ENCODE measurements at regions not wholly inside any gene's neighbourhood (a gene's known extent, or its start where the extent isn't known, plus 50 kb on each side); places are given as distances from the start of the nearest gene placed in this dataset.

DNA sequence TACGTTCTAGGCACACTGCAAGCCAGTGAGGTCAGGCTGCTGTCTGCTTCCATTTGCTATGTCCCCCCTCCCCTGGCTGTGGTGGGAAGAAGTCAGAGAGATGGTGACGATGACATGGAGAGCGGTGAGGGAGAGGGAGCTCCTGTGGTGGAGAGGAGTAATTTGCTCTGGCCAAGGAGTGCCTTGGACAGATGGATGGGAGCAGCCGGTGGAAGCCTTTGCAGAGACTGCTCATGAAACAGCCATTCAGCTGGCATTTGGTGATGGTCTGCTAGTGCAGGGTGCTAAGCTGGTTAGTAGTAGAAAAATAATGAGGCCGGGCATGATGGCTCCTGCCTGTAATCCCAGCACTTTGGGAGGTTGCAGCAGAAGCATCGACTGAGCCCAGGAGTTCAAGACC is 124.1 kb downstream of the FHDC1 start:
- no peaks in the 10 kb centered on the region for H3K36me3 ChIP-seq (ENCODE audit: insufficient read depth)
- H3K79me2 ChIP-seq (ENCODE audit: insufficient read depth, low read depth), result no peaks in the 10 kb centered on the region
- H2AFZ ChIP-seq (ENCODE audit: low read depth), result no peak overlapping the region
- no peak overlapping the region for H3K4me2 ChIP-seq
- no peaks in the 10 kb centered on the region for H3K27me3 ChIP-seq (ENCODE audit: insufficient read depth, low read depth)
- no peak overlapping the region for H3K4me3 ChIP-seq (IDR thresholded peaks at IDR 0.05; ENCODE audit: insufficient read depth, low read depth, low read length)
- TF ChIP-seq, protein P1, sequence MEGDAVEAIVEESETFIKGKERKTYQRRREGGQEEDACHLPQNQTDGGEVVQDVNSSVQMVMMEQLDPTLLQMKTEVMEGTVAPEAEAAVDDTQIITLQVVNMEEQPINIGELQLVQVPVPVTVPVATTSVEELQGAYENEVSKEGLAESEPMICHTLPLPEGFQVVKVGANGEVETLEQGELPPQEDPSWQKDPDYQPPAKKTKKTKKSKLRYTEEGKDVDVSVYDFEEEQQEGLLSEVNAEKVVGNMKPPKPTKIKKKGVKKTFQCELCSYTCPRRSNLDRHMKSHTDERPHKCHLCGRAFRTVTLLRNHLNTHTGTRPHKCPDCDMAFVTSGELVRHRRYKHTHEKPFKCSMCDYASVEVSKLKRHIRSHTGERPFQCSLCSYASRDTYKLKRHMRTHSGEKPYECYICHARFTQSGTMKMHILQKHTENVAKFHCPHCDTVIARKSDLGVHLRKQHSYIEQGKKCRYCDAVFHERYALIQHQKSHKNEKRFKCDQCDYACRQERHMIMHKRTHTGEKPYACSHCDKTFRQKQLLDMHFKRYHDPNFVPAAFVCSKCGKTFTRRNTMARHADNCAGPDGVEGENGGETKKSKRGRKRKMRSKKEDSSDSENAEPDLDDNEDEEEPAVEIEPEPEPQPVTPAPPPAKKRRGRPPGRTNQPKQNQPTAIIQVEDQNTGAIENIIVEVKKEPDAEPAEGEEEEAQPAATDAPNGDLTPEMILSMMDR (conservative IDR thresholded peaks at IDR 0.05; ENCODE audit: low read depth, low read length), result no peak
- no peak overlapping the region for H3K27ac ChIP-seq
- H4K20me1 ChIP-seq (ENCODE audit: insufficient read depth), result no peaks in the 10 kb centered on the region
- no peaks in the 10 kb centered on the region for H3K4me1 ChIP-seq (ENCODE audit: low read depth, poor library complexity, severe bottlenecking)
- no peak overlapping the region for H3K9ac ChIP-seq

DNA sequence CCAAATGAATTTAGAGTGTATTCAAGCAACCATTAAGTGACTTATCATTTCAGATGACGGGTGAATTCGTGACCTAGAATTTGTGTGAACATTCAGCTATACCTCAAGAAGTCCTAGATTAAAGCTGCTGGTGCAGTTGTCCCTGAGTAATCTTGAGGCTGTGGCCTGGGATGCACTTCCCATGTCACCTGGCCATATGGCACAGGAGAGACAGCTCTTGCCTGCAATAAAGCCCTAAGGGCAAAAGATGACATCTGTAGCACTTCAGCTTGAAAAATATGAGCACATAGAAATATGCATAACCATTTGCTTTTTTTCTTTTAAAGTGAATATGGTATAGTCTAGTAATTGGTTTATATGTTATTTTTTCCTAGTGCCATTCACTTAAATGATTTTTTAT is 125.8 kb downstream of the FHDC1 start:
- Histone ChIP-seq H3K9ac (no peak overlapping the region), H3K79me2 (ENCODE audit: insufficient read depth, low read depth) (no peaks in the 10 kb centered on the region), H4K20me1 (ENCODE audit: insufficient read depth) (no peaks in the 10 kb centered on the region), H2AFZ (ENCODE audit: low read depth) (no peak overlapping the region), H3K27me3 (ENCODE audit: insufficient read depth, low read depth) (no peaks in the 10 kb centered on the region), H3K27ac (no peak overlapping the region), H3K4me2 (no peak overlapping the region), H3K4me3 (IDR thresholded peaks at IDR 0.05; ENCODE audit: insufficient read depth, low read depth, low read length) (no peak overlapping the region), H3K4me1 (ENCODE audit: low read depth, poor library complexity, severe bottlenecking) (no peaks in the 10 kb centered on the region), H3K36me3 (ENCODE audit: insufficient read depth) (no peaks in the 10 kb centered on the region)
- TF ChIP-seq, protein P1 (conservative IDR thresholded peaks at IDR 0.05; ENCODE audit: low read depth, low read length), result no peak

DNA sequence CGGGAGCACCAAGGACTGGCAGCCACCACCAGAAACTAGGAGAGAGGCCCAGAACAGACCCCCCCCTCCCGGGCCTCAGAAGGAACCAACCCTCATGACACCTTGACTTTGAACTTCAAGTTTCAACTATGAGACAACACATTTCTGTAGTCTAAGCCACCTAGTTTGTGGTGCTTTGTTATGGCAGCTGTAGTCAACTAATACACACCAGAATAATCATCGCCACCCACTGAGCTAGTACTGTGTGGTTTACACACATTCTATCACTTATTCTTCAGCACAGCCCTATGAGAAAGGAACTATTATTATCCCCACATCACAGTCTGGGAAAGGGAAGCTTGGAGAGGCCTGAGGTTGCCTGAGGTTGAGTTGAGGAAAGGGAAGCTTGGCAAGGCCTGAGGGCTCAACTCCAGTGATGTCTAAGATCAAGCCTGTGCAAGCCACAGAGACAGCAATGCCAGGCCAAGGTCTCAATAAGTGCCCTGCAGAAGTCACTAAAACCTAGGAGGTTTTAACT is 126.6 kb downstream of the FHDC1 start:
- no peaks in the 10 kb centered on the region for H3K4me1 ChIP-seq (ENCODE audit: low read depth, poor library complexity, severe bottlenecking)
- H4K20me1 ChIP-seq (ENCODE audit: insufficient read depth), result no peaks in the 10 kb centered on the region
- no peak overlapping the region for H3K4me2 ChIP-seq
- no peaks in the 10 kb centered on the region for H3K79me2 ChIP-seq (ENCODE audit: insufficient read depth, low read depth)
- H3K36me3 ChIP-seq (ENCODE audit: insufficient read depth), result no peaks in the 10 kb centered on the region
- no peak overlapping the region for H3K4me3 ChIP-seq (IDR thresholded peaks at IDR 0.05; ENCODE audit: insufficient read depth, low read depth, low read length)
- TF ChIP-seq, protein P1 (conservative IDR thresholded peaks at IDR 0.05; ENCODE audit: low read depth, low read length), result no peak
- H3K27me3 ChIP-seq (ENCODE audit: insufficient read depth, low read depth), result no peaks in the 10 kb centered on the region
- no peak overlapping the region for H3K9ac ChIP-seq
- no peak overlapping the region for H3K27ac ChIP-seq
- no peak overlapping the region for H2AFZ ChIP-seq (ENCODE audit: low read depth)

DNA sequence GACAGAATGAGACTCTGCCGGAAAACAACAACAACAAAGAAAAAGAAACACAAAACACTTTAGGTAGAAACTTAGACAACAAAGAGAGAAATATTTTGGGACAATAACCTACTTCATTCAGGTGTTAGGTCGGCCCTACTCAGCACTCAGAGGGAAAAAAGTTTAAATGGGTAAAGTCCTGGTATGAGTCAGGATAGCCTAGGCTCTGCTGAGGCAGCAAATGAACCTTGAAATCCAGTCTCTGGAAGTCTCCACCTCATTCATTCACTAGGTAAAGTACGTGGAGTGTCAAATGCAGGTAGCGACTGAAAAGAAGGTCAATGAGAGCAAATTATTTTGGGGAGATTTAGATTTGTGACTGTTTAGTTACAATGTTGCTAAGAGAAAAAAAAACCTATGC is 127.4 kb downstream of the FHDC1 start:
- no peaks in the 10 kb centered on the region for H3K79me2 ChIP-seq (ENCODE audit: insufficient read depth, low read depth)
- TF ChIP-seq, protein P1 (conservative IDR thresholded peaks at IDR 0.05; ENCODE audit: low read depth, low read length), result no peak
- H3K4me1 ChIP-seq (ENCODE audit: low read depth, poor library complexity, severe bottlenecking), result no peaks in the 10 kb centered on the region
- no peak overlapping the region for H3K27ac ChIP-seq
- no peak overlapping the region for H3K4me3 ChIP-seq (IDR thresholded peaks at IDR 0.05; ENCODE audit: insufficient read depth, low read depth, low read length)
- no peaks in the 10 kb centered on the region for H3K27me3 ChIP-seq (ENCODE audit: insufficient read depth, low read depth)
- no peaks in the 10 kb centered on the region for H3K36me3 ChIP-seq (ENCODE audit: insufficient read depth)
- H3K4me2 ChIP-seq, result no peak overlapping the region
- H4K20me1 ChIP-seq (ENCODE audit: insufficient read depth), result no peaks in the 10 kb centered on the region
- H2AFZ ChIP-seq (ENCODE audit: low read depth), result no peak overlapping the region
- H3K9ac ChIP-seq, result no peak overlapping the region
